H1 (cell line): ENCODE measurements at regions not wholly inside any gene's neighbourhood (a gene's known extent, or its start where the extent isn't known, plus 50 kb on each side); places are given as distances from the start of the nearest gene placed in this dataset.

Experiments used
- EZH2 ChIP-seq: fragments of 200-600 bp; sonication (generic); IDR thresholded peaks from 2 replicates; pipeline ENCODE4 v1.7.1; 2012; ENCODE audit warnings: low read depth, mild to moderate bottlenecking, moderate library complexity, low read length, inconsistent platforms; ENCODE audit not compliant: severe bottlenecking
- POLR2AphosphoS5 ChIP-seq: IDR thresholded peaks from 2 replicates; pipeline ENCODE4 v1.6.1; 2011; ENCODE audit warnings: low read depth, low read length
- POU5F1 ChIP-seq: IDR thresholded peaks from 2 replicates; pipeline ENCODE4 v1.6.1; 2011; ENCODE audit warnings: low read depth, mild to moderate bottlenecking, low read length, moderate library complexity
- RXRA ChIP-seq: IDR thresholded peaks from 2 replicates; pipeline ENCODE4 v1.6.1; 2011; ENCODE audit warnings: low read depth, mild to moderate bottlenecking, low read length, moderate library complexity; ENCODE audit not compliant: insufficient read depth
- TF ChIP-seq, protein P1 (sequence below): IDR thresholded peaks from 2 replicates; pipeline ENCODE4 v1.6.1; 2012; ENCODE audit warnings: inconsistent platforms

DNA sequence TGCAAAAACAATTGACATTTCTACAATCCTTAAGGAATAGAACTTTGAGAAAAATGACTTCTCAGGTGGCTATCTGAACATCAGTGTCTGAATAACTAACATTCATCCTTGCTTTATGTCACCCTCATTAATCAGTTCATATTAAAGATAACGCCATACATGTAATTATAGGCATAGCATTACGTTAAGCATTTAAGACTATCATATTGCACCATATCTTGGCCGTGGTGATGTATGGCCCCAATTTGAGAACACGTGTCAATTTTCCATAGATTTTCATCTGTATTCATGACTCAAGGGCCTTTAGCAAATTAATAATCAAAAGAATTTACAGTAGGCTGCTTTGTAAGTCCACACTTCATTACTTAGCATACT is 81.6 kb downstream of the SPTSSA start (continued):
- TF ChIP-seq EZH2 (no peak), POLR2AphosphoS5 (no peak), POU5F1 (no peak), RXRA (no peak)
- TF ChIP-seq, protein P1, sequence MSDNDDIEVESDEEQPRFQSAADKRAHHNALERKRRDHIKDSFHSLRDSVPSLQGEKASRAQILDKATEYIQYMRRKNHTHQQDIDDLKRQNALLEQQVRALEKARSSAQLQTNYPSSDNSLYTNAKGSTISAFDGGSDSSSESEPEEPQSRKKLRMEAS: no peak
